ENCODE measurements at regions not wholly inside any gene's neighbourhood (a gene's known extent, or its start where the extent isn't known, plus 50 kb on each side); places are given as distances from the start of the nearest gene placed in this dataset.

GRCh38 chr2:125560855-125561254 is 1095.1 kb upstream of the GYPC start:
- TF ChIP-seq CTCF (IDR thresholded peaks at IDR 0.05) (no peak), ZFX (IDR thresholded peaks at IDR 0.05; ENCODE audit: borderline replicate concordance) (no peak)

All from 22Rv1 (cell line).